HG03159 (cell line): ENCODE measurements at regions not wholly inside any gene's neighbourhood (a gene's known extent, or its start where the extent isn't known, plus 50 kb on each side); places are given as distances from the start of the nearest gene placed in this dataset.

Experiments used
- ATAC-seq: cut with Tn5 transposase; IDR thresholded peaks from one replicate; pipeline ENCODE4 v1.9.1; 2021; ENCODE audit warnings: mild to moderate bottlenecking, moderate library complexity; ENCODE audit not compliant: unreplicated experiment

DNA sequence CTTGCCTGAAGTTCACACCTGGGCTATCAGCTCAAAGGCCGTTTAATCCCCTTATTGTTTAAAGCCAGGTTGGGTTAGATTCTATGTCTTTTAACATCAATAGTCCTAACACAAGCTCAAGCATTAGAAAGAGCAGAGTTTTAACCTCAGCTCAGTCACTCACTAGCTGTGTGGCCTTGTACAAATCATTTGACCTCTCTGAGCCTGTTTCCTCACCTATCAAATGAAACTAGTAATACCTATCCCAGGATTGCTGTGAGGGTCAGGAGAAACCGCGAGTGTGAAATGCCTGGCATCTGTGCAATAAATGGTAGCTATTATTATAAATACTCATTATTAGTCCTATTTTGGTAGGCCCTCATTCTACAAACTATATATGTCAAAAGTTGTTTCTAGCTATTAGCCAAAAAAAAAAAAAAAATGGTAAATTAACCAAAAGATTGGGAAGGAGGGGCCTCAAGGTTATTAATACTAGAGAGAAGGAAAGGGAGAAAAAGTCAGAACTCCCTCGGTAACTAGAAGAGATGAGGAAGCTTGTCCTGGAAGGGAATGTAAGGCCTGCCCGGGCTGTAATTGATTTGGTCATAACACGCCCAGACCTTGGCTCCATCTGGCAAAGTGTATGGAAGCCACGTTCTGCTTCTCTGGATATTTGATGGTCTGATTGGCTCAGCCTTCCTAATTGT, 510.5 kb upstream of the PROK2 start:
- no peak for ATAC-seq

DNA sequence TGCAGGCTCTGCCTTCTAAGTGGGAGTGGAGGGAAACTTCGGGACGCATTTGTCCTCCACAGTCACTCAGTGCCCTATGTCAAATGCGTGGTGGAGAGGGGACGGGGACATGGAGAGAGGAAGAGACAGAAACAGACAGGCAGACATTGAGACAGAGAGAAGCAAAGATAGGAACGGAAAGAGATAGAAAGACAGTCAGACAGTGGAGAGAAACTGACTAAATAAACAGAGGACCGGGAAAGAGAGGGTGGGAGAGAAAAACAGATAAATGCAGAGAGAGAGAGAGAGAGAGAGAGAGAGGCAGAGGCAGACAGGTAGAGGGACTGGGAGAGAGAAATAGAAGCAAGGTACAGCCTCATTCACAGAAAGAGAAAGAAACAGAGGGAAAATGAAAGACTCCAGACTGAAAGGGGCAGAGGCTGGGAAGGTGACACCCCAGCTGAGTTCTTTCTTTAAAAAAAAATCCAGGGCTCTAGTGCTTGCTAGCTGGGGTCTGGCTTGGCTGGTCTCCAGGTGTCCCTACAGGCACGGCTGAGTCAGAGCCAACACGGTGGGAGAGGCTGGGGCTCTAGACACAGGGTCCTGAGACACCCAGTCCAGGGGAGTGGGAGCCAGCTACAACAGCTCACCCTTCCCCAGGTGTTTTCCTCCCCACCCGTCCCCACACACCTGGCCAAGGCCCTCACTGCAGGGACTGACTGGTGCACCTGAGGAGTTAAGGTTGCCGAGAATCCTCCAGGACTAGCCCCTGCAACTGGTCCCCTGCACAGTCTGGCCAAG, 506.1 kb upstream of the PROK2 start:
- no peak for ATAC-seq

DNA sequence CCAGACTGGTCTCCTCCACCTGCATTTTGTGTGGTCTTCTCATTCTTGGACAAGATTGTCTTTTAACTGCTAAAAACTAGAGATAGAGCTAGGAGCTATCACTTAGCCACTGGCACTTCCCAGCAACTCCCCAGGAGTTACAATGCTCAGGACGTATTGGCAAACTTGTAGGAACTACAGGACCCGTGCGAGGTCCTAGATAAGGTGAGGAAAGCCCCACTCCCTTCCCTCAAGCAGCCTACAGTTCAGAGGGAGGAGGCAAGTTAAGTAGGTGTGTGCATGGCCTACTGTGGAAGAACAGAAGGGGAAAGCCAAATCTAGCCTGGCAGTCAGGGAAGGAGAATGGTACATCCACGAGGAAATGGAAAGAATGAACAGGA, 504.7 kb upstream of the PROK2 start:
- no peak for ATAC-seq

DNA sequence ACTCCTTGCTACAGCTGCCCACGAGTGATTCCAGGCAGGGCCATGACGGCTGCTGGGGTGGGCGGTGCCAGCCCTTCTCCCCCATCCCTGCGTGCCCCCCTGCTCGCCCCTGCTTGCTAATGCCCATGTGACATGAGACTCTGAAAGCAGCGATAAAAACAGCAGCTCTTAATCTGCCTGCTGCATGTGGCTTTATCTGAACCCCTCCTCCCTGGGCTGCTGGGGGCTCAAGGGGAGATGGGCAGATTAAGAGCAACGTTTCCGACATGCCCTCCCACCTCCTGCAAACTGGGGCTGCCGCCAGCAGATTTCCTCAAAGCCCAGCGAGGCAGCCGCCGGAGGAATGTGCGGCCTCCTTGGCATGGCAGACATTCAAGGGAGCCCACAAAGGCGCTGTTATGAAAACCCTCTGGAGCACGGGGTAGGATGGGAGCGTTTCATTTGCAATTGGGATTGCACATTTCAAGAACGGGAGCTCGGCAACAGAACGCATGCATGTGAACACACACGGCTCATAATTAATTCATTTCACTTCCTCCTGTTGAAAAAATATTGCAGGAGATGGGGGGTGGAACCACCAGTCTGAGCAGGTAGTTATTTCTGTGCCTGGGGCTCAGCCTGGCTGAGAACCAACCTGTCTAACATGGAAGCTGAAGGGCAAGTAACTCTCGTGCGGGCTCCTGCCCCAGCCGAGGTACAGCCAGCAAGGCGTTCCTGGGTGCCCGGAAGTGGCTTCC, 504.2 kb upstream of the PROK2 start:
- peak; percentile 74 for ATAC-seq

DNA sequence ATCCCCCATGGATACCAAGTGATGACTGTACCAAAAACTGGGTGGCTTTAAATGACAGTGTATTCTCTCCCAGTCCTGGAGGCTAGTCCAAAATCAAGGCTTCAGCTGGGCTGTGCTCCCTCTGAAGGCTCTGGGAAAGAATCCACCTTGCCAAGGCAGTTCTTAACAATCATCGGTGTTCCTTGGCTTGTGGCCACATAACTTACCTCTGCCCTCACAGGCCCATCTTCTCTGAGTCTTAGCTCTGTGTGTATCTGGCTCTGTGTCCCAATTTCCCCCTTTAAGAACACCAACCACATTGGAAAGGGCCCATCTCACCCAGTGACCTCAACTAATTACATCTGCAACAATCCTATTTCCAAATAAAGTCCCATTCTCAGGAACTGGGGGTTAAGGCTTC, 503.0 kb upstream of the PROK2 start:
- ATAC-seq, result no peak

DNA sequence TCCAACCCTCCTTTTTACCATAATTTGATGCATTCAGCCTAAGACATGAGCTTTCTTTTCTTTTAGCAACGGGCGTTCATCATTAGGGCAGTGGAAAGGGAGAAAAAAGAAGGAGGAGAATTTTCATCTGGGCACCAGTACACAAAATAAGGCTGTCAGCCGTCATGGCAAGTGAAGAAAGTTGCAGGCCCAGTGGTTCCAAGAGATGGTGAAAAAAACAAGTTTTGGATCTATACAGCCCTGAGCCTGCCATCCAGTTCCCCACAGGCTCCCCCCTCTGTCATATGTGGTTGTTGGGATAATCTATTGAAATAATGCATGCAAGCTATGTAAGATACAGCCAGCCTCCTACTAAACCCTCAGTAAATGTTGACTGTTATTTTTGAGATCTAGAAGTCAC, 500.6 kb upstream of the PROK2 start:
- ATAC-seq, result no peak

DNA sequence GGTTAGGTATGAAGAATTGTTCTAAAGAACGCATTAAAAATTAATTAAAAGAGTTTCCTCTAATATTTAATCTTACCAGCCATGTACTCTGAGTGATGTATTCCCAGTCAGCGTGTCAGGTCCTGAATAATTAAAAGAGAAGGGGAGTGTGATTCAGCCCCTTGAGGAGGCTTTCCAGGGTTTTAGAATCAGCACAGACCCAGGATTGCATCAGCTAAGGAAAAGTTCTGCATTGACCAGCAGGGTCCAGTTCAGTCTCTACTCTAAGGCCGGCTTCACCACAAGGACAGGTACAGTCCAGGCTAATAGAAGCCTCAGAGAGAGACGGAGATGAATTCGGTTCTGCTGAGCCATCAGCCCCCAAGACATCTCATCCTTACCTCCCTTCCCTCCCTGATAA, 499.5 kb upstream of the PROK2 start:
- ATAC-seq, result no peak

DNA sequence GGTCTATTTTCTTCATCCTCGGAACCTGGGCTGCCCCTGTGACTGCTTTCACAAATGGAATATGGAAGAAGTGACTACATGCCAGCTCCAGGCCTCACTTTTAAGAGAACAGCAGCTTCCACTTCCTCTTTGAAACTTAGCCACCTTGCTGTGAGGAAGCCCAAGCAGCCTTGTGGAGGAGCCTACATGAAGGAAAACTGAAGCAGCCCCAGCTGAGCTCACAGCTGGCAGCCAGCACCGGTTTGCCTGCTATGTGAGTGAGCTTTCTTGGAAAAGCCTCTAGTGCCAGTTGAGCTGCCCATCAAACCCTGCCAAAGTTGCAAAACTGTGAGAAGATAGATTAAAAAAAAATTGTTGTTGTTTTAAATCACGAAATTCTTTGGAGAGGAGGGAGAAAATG, 498.0 kb upstream of the PROK2 start:
- ATAC-seq, result no peak

DNA sequence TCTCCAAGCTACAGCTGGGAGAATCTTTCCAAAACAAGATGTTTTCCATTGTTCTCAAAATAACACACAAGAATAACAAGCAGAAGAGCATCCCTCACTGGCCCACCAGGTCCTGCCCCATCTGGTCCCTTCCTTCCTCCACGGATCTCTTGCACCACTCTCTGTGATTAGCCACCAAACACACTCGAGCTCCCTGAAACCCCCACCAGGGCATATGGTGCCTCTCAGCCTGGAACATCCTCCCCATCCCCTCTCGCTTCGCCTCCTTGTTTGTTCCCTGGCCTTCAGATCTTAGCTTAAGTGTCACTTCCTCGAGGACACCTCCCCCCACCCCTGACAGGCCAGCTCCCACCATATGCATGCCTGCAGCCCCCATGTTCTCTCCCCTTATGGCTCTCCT, 496.6 kb upstream of the PROK2 start:
- ATAC-seq, result no peak

DNA sequence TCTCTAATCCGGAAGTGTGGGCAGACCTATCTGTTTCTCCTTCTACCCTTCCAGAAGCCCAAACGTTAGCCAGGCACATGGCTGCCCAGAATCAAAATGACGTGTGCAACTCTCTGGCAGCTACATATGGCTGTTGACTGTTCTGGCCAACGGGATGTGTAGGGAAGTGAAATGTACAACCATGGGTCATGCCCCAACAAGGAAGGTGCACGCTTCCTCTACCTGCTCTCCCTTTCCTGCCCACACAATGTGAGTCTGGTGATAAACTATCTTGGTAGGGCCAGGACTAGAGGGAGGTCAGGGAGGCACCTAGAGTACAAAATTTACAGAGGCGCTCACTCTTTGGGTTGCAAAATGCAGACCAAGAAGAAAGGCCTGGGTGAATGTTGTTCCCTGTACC, 495.9 kb upstream of the PROK2 start:
- ATAC-seq, result no peak

DNA sequence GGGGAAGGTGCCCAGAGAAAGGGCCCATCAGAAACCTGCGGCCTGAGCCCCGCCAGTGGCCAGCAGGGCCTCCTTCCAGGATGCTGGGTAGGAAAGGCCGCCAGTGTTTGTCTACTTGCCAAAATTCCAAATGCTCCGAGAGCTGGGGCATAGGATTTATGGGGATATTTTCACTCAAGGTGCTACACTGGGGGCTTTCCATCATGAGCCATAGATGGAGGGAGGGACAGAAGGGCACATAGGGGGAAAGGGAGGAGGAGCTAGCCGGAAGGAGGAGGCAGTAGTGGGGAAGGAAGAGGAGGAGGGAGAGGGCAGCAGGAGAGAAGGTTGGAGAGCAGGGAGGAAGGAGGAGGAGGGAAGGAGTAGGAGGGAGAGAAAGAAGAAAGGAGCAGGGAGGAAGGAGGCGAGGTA, 494.7 kb upstream of the PROK2 start:
- no peak for ATAC-seq

DNA sequence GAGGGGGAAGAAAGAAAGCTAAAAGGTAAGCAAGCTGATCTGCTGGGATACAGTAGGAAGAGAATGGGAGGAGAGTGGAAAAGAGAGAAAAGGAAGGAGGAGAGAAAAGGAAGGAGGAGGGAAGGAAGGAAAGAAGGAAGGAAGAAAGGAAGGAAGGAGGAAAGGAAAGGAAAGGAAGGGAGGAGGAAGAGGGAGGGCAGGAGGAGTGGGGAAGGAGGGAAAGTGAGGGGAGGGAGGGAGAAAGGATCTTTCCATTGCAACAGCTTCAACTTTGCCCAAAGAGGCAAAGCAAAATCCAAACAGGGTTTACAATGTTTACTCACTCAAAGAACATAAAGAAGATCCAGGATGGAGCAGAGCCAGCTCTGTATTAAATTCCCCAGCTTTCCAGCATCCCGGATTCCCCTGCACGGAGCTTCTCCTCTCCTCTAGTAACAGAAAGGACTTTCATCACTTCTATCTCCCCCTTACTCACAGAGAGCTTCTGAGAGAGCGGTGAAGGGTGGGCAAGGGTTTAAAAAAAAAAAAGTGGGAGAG, 494.2 kb upstream of the PROK2 start:
- ATAC-seq, result no peak

DNA sequence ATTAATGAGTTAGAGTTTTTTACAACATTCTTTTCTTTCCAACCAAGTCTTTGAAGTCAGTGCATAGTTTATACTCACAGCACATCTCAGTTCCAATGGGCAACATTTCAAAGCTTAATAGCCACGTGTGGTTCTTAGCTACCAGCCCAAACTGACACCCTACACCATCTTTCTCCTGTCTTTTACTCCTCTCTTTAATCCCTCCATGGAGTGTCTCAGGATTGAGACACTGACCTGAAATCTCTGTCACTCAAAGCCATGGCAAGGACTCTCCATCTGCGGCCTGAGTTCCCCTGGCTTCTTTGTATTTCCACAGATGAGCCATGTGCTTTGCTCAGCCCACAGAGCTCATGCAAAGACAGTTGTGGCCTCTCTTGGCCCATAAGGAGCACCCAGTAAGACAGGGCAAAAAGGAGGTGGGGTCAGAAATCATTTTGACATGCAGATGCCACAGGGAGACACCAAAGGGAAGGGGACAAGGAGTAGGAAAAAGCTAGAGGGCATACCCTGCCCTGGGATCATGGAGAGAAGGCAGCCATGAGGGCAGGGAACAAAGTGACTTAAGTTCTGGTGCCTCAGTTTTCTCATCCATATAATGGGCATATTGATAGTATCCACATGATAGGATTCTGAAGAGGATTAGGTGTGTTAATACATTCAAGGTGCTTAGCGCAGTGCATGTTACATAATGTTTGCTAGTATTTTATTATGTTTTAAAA, 493.6 kb upstream of the PROK2 start:
- no peak for ATAC-seq

DNA sequence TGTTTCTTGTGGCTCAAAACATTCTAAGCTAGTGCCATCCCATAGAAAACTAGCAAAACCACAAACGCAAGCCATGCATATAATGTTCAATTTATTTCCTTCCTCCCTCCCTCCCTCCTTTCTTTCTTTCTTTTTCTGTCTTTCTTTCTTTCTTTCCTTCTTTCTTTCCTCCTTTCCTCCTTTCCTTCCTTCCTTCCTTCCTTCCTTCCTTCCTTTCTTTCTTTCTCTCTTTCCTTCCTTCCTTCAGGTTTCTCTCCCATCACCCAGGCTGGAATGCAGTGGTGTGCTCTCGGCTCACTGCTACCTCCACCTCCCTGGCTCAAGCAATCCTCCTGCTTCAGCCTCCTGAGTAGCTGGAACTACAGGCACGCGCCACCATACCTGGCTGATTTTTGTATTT, 492.8 kb upstream of the PROK2 start:
- ATAC-seq, result no peak

DNA sequence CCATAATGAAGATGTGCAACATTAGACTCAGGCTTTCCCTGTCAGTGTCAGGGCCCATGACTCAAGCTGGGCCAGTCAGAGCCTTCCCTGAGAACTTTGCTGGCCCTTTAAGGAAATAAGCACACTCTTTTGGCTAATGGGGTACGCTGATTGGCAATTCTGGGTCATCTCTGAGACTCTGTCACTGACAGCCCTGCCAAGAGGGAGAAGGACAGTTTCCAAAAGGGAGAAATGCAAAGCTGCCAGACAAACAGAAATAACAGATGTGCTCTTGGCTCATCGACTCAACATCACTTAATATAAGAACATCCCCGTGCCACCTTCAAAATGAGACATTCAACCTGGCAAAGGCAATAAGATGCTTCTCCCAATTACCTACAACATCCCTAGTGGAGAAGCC, 491.9 kb upstream of the PROK2 start:
- ATAC-seq, result no peak

DNA sequence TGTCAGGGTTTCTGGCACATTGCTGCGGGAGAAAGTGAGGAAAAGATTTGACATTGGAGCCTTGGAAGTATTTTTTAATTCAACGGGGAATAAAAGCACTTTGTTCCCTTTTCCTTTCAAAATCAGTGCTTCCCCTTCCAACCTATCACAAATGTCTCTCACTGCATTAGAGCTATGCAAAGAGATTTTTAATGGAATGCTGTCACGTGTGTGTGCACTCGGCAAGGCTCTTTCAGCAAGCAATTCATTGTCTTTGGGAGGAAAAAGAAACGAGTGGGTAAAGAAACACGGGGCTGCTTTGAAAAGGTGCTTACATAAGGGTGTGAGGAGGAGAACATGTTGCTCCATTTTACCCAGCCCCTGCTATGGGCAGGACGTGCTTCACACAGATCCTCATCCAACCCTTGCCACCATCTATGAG, 490.4 kb upstream of the PROK2 start:
- ATAC-seq, result no peak

DNA sequence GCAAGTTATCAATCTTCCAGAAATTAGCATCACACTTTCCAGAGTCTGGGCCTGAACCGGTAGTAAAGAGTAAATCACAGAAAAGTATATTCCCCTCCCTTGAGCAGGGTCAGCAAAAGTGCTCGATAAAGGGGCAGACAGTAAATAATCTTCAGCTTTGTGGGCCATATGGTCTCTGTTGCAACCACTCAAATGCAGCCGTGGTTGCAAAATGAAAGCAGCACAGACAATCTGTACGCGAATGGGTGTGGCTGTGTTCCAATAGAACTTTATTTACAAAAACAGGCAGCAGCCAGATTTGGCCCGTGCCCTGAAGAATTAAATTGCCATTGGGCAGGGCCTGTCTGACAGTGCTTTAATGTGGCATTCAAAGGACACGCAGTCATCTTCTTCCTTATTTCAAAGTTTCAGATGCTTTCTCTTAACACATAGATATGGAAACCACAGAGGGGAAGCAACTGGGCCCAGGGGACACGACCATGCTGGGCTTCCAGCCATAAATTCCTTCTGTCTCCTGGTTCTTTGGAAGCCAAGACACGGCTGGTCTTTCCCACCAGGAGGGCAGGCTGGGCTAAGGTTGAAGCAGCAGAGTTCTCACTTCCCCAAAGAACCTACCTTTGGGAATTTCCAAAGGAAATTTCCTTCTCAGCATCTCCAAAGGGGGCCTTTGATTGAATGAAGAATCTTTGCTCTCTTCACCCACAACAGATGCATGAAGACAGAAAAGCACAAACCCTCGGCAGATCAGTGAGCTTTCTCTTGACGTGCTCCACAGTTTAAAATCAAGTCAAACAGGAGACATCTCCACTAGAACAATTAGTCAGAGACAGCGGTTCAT, 489.8 kb upstream of the PROK2 start:
- ATAC-seq, result peak; percentile 49

DNA sequence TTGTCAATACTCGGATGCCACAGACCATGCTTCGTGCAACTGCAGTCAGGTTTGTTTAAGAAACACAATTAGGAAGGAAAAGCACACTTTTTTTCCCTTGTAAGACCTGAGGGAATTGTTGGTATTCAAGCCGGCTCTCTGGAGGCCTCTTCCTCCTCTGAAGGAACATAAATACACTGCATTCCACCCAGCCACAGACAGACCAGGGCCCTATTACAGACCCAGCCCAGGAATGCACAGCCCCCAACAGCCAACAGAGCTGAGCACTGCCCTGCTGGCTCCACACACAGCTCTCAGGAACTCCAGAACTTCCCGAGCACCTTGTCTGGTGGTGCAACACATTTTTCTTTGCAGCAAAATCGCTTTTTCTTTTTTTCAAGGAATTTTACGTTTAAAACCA, 488.7 kb upstream of the PROK2 start:
- ATAC-seq, result no peak

DNA sequence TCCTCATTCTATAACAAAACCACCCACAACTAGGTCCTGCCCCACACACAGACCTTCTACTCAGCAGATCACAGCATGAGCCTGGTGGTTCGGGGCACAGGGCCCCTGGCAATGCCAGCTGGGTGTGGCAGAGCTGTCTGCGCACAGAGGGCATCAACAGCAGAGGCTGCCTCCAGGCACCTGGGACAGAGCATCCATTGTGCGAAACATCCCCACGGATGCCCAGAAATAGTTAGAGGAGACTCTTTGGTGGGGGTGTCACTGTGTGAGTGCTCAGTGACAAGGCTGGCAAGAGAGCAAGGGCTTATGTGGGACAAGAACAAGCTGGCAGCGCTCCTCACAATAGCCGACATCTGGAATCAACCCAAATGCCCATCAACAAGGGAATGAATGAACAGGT, 487.4 kb upstream of the PROK2 start:
- ATAC-seq, result no peak

DNA sequence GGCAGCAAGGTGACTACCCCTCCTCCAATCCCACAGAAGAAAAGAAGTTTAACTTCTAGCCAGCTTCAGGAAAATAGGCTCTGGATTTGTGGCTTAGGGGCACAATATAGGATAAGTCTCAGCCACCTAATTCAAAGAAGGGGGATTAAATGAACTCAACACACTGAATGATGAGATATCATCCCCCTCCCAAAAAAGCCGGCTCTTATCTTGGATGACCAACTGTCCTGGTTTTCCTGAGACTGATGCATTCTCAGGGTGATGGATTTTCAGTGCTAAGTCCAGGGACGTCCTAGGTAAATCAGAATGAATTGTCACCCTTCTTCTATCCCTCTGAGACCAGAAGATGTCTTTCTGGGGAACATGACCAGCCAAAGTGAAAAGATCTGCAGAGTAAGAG, 487.0 kb upstream of the PROK2 start:
- ATAC-seq, result no peak
